Stimulated activated naive CD8-positive, alpha-beta T cell treated with anti-CD3 and anti-CD28 coated beads, Interleukin-15, Interleukin-2, amounts not matched to agents 100 U/mL and 50 U/mL, for 24 hours (primary cell): ENCODE measurements at regions not wholly inside any gene's neighbourhood (a gene's known extent, or its start where the extent isn't known, plus 50 kb on each side); places are given as distances from the start of the nearest gene placed in this dataset.

ENCODE experiments used
- ATAC-seq: fragments of 150-1000 bp; cut with Tn5 transposase; one replicate; pipeline ENCODE4 v1.10.0; 2021
- DNase-seq: peaks from one replicate; pipeline ENCODE4 v3.0.0; 2021

DNA sequence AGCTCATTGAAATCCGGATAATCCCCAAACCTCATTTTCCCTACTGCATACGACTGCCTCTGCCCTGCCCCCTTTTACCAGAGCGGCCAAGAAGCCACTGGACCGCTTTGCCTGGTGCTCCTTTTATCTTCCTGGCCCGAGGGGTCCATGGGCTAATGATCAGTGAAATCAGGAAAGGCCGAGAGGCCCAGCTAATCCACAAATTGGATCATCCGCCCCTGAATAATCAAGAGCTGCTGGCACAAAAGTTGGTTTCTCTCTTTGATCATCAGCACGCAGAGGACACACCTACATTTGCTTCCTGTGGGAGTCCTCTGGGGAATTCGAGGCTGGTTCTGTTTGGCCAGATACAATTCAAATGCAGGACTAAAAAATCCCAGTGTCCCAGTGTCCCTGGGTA, 144.5 kb downstream of the INSIG2 start:
- DNase-seq (no peak), ATAC-seq (no peak)

DNA sequence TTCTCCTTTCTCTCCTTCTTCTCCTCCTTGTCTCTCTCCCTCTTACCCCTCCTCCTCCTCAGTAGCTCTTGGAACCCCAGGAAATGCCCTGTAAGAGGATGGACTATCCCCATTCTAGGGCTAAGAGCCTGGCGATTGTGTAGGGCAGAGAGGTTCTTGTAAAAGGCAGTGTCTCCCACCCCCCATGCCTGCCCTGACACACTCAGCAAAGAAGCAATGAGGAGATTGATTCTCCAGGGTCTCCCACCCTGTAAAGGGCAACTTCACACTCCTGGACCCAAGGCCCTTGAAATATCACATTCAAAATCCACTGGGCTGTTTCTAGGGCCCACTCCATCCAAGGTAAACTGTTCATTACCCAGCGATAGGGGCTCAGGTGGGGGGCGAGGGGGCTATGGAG, 144.1 kb downstream of the INSIG2 start:
- no peak for DNase-seq
- no peak for ATAC-seq

GRCh38 chr2:118231759-118232158, 143.5 kb downstream of the INSIG2 start:
- no peak for DNase-seq
- no peak for ATAC-seq

DNA sequence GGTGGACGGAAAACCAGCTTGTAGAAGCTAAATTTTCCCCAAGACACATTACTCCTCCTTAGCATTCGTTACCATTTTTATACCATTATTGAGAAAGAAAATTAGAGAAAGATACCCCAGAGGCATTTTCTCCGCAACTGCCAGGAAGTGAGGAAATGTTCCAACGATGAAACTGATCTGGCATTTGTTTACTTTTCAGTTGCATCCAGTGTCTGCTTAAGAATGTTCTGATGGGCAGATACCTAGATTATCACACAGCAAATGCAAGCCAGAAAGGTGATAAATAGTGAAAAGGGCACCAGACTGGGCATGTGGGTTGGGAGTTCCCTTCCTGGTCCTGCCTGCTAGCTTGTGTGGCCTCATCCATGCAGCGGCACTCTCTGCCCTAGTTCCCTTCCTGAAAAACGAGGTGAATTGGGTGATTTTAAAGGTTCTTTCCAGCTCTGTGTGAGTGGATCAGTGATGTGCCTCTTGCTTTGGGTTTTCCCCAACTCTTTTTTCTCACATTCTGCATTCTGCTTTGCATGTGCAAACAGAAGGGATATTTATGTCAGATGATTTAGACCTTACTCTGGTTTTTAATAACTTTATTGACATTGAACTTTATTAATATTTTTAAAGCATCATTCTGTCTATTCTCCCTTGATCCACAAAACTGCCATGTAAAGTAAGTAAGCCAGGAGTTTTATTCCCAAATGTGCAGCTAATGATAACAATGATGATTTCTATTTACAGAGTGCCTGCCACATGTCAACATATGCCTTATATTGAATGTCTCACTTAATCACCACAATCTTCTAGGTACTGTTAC, 139.6 kb downstream of the INSIG2 start:
- ATAC-seq = no peak
- DNase-seq = no peak

- ATAC-seq (no peak), DNase-seq (no peak)
Measured at GRCh38 chr2:118225666-118226065, 137.4 kb downstream of the INSIG2 start.

DNA sequence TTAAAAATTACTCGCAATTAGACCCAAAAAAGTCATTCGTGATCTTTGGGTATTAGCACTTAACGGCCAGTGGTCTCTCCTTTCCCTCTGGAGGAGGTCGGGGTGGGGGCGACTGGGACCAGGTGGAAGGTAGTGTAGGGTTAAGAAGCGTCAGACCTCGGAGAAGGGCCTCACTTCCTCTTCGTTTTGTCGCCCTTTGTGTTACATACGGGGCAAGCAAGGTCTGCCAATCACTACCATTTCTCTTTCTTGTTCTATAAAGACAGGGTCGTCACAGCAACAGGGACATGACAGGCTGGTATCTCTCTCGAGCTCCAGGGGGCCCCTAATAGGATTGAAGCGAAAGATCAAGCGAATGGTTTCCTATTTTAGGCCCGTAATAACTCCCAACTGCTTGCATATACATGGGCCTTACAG, 136.6 kb downstream of the INSIG2 start:
- ATAC-seq (no peak), DNase-seq (peak; percentile 5)

GRCh38 chr2:118223992-118224894, 136.0 kb downstream of the INSIG2 start:
- ATAC-seq (peak; percentile 59), DNase-seq (peak; percentile 33)

GRCh38 chr2:118223511-118223991, 135.3 kb downstream of the INSIG2 start:
- DNase-seq = peak; percentile 9
- no peak for ATAC-seq

- ATAC-seq (no peak), DNase-seq (no peak)
Measured at GRCh38 chr2:118222672-118223421, 134.6 kb downstream of the INSIG2 start.

GRCh38 chr2:118222273-118222594, 134.0 kb downstream of the INSIG2 start:
- DNase-seq (no peak), ATAC-seq (no peak)

DNA sequence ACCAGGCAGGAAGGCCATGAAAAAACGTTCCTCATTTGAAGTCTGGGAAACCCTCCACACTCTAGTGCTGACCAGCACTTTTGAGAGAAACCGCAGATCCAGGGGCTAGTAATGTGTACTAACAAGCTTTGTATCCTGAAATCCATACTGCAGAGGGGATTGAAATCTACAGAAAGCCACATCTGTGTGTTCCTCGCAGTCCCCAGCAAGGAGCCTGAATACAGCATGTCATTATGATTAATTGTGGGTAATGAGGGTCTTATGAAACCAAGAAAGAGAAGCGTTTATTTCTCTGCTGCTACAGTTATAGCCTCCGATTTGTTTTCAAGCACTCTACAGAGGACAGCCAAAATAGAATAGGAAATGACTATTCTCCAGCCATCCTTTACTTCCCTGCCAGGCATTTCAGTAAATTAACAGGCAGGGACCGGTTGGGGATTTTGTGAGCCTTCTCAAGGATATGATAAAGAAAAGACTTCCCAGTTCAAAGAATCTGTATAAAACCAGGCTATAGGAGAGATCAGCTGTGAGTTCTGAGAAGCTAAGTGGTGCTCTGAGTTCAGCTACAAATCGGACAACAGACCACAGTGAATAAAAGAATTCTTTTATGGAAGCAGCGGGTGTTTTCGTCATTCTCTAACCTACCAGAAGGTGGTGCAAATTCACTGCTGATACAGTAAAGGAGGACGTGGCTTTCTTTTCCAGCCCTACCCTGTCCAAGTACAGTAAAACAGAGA, 133.4 kb downstream of the INSIG2 start:
- peak; percentile 15 for DNase-seq
- peak; percentile 72 for ATAC-seq

DNA sequence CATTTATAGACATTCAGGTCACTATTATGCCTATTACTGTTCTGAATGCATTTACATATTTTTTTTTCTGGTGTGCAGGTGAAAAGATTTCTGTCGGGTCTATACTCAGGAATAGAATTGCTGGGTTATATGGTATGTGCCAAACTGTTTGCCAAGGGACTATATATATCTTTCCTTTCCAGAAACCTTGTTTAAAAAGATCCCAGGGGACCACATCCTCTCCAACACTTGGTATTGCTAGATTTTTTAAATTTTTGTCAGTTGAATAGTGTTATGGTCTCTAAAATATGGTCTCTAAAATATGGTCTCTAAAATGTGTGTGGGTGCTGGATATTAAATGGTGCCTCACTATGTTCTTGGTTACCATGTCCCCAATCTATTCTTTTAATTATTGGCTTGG, 131.3 kb downstream of the INSIG2 start:
- DNase-seq (no peak), ATAC-seq (no peak)

DNA sequence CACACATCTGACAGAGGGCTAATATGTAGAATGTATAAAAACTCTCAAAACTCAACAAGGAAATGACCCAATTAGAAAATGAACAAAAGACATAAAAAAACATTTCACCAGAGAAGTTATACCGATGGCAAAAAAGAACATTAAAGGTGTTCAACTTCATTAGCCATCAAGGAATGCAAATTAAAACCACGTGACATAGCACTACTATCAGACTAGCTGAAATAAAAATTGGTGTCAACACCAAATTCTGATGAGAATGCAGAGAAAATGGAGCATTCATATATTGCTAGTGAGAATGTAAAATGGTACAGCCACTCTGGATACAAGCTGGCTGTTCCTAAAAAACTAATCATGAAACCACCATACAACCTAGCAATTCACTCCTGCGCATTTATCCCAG, 128.0 kb downstream of the INSIG2 start:
- DNase-seq = no peak
- no peak for ATAC-seq

DNA sequence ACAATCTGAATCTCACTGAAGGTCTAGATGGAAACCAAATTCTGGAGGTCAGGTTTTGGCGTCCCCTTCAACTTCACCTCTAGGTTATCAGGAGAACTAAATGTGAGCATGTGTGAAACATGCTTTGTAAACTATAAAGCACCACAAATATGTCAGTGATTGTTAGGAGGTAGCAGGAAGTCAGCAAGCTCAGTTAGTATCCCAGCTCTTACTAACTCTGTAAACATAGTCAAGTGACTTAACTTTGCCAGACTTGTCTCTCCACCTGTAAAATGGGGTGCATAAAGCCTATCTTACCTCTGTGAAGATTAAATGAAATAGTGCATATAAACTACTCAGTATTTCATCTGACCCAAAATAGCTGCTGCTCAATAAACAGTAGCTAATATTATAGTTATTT, 121.5 kb downstream of the INSIG2 start:
- no peak for DNase-seq
- ATAC-seq = no peak

GRCh38 chr2:118207889-118208288, 119.6 kb downstream of the INSIG2 start:
- no peak for DNase-seq
- no peak for ATAC-seq

- DNase-seq = peak; percentile 55
- peak; percentile 59 for ATAC-seq
Measured at GRCh38 chr2:118202707-118203303, 114.5 kb downstream of the INSIG2 start.

GRCh38 chr2:118198268-118198667, 110.0 kb downstream of the INSIG2 start:
- DNase-seq (no peak), ATAC-seq (peak; percentile 31)

DNA sequence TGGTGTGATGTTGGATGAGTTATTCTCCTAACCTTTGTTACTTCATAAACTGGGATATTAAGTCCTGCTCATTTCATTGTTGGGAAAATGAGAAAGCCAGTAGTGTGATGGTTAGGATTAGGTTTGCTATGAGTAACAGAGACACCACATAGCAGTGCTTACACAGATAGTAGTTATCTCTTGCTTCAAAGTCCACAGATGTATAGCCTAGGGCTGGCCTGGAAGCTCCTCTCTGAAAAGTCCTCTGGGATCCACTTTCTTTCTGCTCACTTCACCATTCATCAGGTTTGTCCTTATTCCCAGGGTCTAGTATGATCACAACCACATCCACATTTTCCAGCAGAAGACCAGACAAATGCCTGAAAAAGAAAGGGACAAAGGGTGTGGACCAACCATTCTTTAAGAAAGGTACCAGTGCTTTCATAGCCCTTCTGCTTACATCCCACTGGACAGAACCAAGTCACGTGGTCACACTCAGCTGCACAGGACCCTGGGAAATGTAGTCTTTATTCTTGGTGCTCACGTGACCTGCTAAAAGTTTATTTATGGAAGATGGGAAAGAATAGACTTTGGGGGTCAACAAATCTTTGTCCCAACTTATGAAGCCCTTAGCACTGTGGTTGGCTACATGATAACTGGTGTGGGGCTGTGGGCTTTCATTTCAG, 108.9 kb downstream of the INSIG2 start:
- DNase-seq (no peak), ATAC-seq (no peak)

GRCh38 chr2:118190474-118190873, 102.2 kb downstream of the INSIG2 start:
- DNase-seq (no peak), ATAC-seq (no peak)

GRCh38 chr2:118186858-118187254, 98.6 kb downstream of the INSIG2 start:
- DNase-seq = no peak
- ATAC-seq = no peak
